GM12875 (cell line): ENCODE measurements at regions not wholly inside any gene's neighbourhood (a gene's known extent, or its start where the extent isn't known, plus 50 kb on each side); places are given as distances from the start of the nearest gene placed in this dataset.

Source experiments
- H3K4me3 ChIP-seq: one replicate; pipeline ENCODE4 v1.5.1; 2011; ENCODE audit warnings: low read depth, low read length, control low read depth
- TF ChIP-seq, protein P1 (sequence below): IDR thresholded peaks from 2 replicates; pipeline ENCODE4 v1.5.1; 2011; ENCODE audit warnings: low read depth, mild to moderate bottlenecking, control low read depth, inconsistent platforms, low read length, moderate library complexity, borderline replicate concordance; ENCODE audit not compliant: insufficient read depth

DNA sequence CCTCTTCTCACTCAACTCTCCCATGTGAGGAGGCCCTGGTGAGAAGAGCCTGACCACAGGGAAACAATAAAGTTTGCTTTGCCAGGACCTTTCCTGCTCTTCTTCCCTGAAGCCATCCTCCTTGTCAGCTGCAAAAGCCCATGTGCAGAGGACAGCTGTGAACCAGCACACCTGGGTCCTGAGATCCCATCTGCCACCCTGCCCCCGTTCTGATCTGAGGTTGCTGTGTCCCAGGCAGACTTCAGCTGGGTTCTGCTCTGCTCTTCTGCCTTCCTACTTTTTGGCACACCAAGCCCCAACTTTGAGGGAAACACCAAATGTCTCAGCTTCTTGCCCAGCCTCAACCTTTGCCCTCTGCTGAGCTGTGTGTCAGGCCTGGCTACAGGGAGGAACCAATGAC is 595.1 kb upstream of the ARPP21 start:
- no peak overlapping the region for H3K4me3 ChIP-seq
- TF ChIP-seq, protein P1, sequence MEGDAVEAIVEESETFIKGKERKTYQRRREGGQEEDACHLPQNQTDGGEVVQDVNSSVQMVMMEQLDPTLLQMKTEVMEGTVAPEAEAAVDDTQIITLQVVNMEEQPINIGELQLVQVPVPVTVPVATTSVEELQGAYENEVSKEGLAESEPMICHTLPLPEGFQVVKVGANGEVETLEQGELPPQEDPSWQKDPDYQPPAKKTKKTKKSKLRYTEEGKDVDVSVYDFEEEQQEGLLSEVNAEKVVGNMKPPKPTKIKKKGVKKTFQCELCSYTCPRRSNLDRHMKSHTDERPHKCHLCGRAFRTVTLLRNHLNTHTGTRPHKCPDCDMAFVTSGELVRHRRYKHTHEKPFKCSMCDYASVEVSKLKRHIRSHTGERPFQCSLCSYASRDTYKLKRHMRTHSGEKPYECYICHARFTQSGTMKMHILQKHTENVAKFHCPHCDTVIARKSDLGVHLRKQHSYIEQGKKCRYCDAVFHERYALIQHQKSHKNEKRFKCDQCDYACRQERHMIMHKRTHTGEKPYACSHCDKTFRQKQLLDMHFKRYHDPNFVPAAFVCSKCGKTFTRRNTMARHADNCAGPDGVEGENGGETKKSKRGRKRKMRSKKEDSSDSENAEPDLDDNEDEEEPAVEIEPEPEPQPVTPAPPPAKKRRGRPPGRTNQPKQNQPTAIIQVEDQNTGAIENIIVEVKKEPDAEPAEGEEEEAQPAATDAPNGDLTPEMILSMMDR = no peak

DNA sequence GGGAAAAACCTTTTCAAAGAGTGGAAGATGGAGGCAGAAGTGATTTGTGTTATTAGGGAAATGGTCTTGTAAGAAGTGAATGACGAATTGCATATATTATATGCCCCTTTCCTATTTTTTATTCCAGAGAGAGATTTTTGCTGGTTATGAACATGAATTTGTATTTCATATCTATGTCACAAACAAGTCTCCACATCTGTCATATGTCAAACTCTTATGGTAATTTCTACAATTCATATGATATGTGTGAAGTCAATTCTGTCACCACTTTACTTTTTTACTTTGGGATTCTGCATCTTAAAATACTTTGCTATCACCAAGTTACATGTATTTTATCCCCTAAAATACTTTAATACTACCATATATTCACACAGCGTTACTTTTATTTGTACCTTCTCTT is 594.2 kb upstream of the ARPP21 start:
- H3K4me3 ChIP-seq = no peak overlapping the region
- TF ChIP-seq, protein P1 = no peak

DNA sequence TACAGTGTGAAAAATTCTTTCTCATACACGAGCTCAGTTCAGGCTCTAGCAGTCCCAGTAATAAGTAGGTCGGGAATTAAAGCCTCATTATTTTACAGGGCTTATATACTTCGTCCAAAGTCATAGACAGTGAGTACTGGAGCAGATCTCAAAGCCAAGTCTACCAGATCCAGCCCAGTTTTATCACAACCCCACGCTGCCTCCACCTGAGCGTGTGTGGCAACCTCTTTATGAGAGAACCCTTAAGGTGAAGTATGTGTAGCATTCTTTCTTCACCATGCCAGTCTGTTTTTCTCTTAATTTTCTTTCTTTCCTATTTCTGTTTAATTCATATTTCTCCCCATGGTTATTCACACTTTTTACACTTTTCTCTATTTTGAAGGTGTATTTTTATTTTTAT is 574.6 kb upstream of the ARPP21 start:
- TF ChIP-seq, protein P1 = no peak

DNA sequence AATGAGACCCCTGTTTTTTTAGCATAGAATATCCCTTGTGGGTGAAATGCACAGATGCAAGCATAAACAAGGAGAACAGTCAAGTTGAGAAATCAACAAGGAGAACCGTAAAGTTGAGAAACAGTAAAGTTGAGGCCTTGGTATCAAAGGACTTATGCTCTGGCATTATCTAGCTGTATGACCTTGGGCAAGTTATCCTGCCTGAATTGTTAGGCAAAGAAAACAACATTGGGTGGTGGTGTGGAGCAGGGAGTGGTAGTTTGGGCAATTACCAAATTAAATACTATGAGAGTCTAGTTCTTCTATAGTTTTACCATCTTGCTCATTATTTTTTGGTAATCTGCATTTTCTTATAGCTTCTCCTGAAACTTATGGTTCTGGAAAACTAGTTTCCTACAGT is 573.4 kb upstream of the ARPP21 start:
- no peak overlapping the region for H3K4me3 ChIP-seq
- TF ChIP-seq, protein P1 = no peak

More for the DNA sequence above, 574.6 kb upstream of the ARPP21 start:
- no peak overlapping the region for H3K4me3 ChIP-seq

DNA sequence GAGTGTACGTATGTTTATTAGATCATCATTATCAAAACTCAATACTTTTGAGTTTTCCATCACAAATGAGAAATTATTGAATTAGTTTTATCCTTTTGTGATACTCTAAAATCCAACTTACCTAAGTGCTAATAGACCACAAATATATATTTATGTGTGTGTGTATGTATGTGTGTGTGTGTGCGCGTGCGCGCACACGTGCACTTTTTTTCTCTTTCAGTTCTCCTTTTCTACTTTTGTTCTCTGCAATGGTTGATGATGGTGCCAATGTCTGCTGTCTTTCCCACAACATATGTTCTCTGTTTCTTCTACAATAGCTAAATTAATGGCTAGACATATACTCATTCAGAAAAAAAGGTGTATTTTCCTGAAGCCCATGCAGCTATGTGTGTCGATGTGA is 571.6 kb upstream of the ARPP21 start:
- TF ChIP-seq, protein P1 = no peak
- no peak overlapping the region for H3K4me3 ChIP-seq

DNA sequence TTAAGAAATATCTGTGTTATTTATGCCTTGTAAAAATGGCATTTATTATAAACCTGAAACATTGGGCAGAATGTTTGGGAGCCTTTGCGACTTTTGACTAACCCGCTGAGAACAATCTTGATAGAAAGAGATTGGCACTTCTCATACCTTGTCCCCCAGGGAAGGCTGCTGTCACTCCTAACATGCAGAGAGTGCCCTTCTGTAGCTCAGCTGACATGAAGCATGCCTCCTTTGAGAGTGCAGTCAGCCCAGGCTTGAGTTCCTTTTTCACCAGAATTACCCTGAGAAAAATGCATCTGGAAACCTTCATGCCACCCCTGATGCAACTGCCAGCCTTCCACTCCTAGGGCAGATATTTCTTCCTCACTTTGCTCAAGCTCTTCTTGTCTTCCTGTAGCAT is 569.2 kb upstream of the ARPP21 start:
- H3K4me3 ChIP-seq = no peak overlapping the region
- TF ChIP-seq, protein P1 = no peak

DNA sequence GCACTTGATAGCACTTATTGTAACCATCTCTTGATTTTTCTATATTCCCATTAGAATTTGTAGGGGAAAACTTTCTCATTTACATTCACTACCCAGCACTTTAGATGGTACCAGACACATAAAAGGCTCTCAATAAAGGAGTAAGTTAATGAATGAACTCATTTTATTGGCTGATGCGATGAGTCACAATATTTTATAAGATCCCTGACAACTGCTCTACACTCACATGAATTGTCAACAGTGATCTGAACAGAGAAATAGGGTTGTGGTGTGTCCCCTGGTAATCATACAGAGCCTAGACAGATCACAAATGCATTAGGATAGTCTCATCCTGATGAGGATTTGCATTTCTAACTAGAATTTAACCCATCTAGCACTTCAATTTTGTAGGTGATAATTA is 567.6 kb upstream of the ARPP21 start:
- TF ChIP-seq, protein P1 = no peak

More for the DNA sequence above, 567.6 kb upstream of the ARPP21 start:
- H3K4me3 ChIP-seq = no peak overlapping the region
